ENCODE measurements at regions not wholly inside any gene's neighbourhood (a gene's known extent, or its start where the extent isn't known, plus 50 kb on each side); places are given as distances from the start of the nearest gene placed in this dataset.

GRCh38 chr21:33168886-33169285 lies 60.9 kb upstream of the IFNAR2 start:
- H3K36me3 ChIP-seq (ENCODE audit: control insufficient read depth, insufficient read depth, low read length): no peaks in the 10 kb centered on the region
- no peak overlapping the region for H3K9ac ChIP-seq (ENCODE audit: low read length)
- H3K4me1 ChIP-seq (ENCODE audit: control insufficient read depth, insufficient read depth, low read length): no peaks in the 10 kb centered on the region
- no peak overlapping the region for H3K27ac ChIP-seq (ENCODE audit: low read depth, low read length)
- no peak overlapping the region for H3K4me3 ChIP-seq (ENCODE audit: low read length)
- peaks cover 3% of the 10 kb centered on the region for H3K27me3 ChIP-seq (ENCODE audit: control insufficient read depth, insufficient read depth, low read length)

GRCh38 chr21:33169359-33169758 lies 60.4 kb upstream of the IFNAR2 start:
- H3K27me3 ChIP-seq (ENCODE audit: control insufficient read depth, insufficient read depth, low read length): peaks cover 3% of the 10 kb centered on the region
- no peaks in the 10 kb centered on the region for H3K4me1 ChIP-seq (ENCODE audit: control insufficient read depth, insufficient read depth, low read length)
- no peaks in the 10 kb centered on the region for H3K36me3 ChIP-seq (ENCODE audit: control insufficient read depth, insufficient read depth, low read length)
- H3K9ac ChIP-seq (ENCODE audit: low read length): no peak overlapping the region
- H3K27ac ChIP-seq (ENCODE audit: low read depth, low read length): no peak overlapping the region
- no peak overlapping the region for H3K4me3 ChIP-seq (ENCODE audit: low read length)

- no peaks in the 10 kb centered on the region for H3K36me3 ChIP-seq (ENCODE audit: control insufficient read depth, insufficient read depth, low read length)
- no peak overlapping the region for H3K9ac ChIP-seq (ENCODE audit: low read length)
- no peak overlapping the region for H3K4me3 ChIP-seq (ENCODE audit: low read length)
- peaks cover 3% of the 10 kb centered on the region for H3K27me3 ChIP-seq (ENCODE audit: control insufficient read depth, insufficient read depth, low read length)
- H3K4me1 ChIP-seq (ENCODE audit: control insufficient read depth, insufficient read depth, low read length): no peaks in the 10 kb centered on the region
- no peak overlapping the region for H3K27ac ChIP-seq (ENCODE audit: low read depth, low read length)
These were observed 58.0 kb upstream of the IFNAR2 start for GRCh38 chr21:33171616-33172169.

GRCh38 chr21:33174756-33175155 lies 55.0 kb upstream of the IFNAR2 start:
- Histone ChIP-seq H3K36me3 (ENCODE audit: control insufficient read depth, insufficient read depth, low read length) (no peaks in the 10 kb centered on the region), H3K4me3 (ENCODE audit: low read length) (no peak overlapping the region), H3K27ac (ENCODE audit: low read depth, low read length) (no peak overlapping the region), H3K27me3 (ENCODE audit: control insufficient read depth, insufficient read depth, low read length) (peaks cover 3% of the 10 kb centered on the region), H3K4me1 (ENCODE audit: control insufficient read depth, insufficient read depth, low read length) (no peaks in the 10 kb centered on the region), H3K9ac (ENCODE audit: low read length) (no peak overlapping the region)

All from rectal smooth muscle tissue (tissue), 1 donor.